A549 (cell line): ENCODE measurements at regions not wholly inside any gene's neighbourhood (a gene's known extent, or its start where the extent isn't known, plus 50 kb on each side); places are given as distances from the start of the nearest gene placed in this dataset.

ENCODE experiments used
- BHLHE40 ChIP-seq: IDR thresholded peaks from 2 replicates; pipeline ENCODE4 v1.6.1; 2012; ENCODE audit warnings: low read depth, low read length, inconsistent platforms
- CBX2 ChIP-seq: fragments of 200-600 bp; sonication (generic); IDR thresholded peaks from 2 replicates; pipeline ENCODE4 v1.6.1; 2016; ENCODE audit warnings: low read depth, mild to moderate bottlenecking, borderline replicate concordance
- ELK1 ChIP-seq: fragments of 150-350 bp; IDR thresholded peaks from 2 replicates; pipeline ENCODE4 v1.6.1; 2014; ENCODE audit warnings: low read depth, mild to moderate bottlenecking, low read length
- POLR2A ChIP-seq: IDR thresholded peaks from 2 replicates; pipeline ENCODE4 v1.6.1; 2012; ENCODE audit warnings: mild to moderate bottlenecking, low read length
- RNF2 ChIP-seq: fragments of 200-600 bp; sonication (generic); IDR thresholded peaks from 2 replicates; pipeline ENCODE4 v1.6.1; 2016; ENCODE audit warnings: low read depth, mild to moderate bottlenecking, antibody characterized with exemption, moderate library complexity, borderline replicate concordance

GRCh38 chr5:12208366-12209100, 304.3 kb upstream of the CTNND2 start:
- TF ChIP-seq POLR2A (no peak), BHLHE40 (no peak), RNF2 (no peak), CBX2 (no peak), ELK1 (no peak)
